MCF 10A (cell line): ENCODE measurements at regions not wholly inside any gene's neighbourhood (a gene's known extent, or its start where the extent isn't known, plus 50 kb on each side); places are given as distances from the start of the nearest gene placed in this dataset.

ENCODE experiments used
- BruUV-seq: library from RNA; stranded (reverse); fragments of 400-500 nt; replicated peaks from 2 replicates; lab custom pipeline; 2021; lab: Mats Ljungman, UMichigan
- CTCF ChIA-PET: fragments of 300-600 bp; sonication (Branson Sonifier 250); formaldehyde crosslinking; extraction: SDS; loops from one replicate; lab custom pipeline; 2021; ENCODE audit warnings: antibody characterized with exemption, inconsistent platforms; lab: Yijun Ruan, JAX
- POLR2A ChIA-PET: fragments of 300-600, 350-650 bp; sonication (Branson Sonifier 250); formaldehyde crosslinking; extraction: SDS; loops from one replicate; lab custom pipeline; 2020; ENCODE audit warnings: antibody characterized with exemption, inconsistent platforms; lab: Yijun Ruan, JAX
- DNase-seq: peaks from one replicate; pipeline ENCODE4 v3.0.0-alpha.2; 2018; ENCODE audit not compliant: unreplicated experiment
- H3K27ac Mint-ChIP-seq: one replicate; pipeline ENCODE4 v1.8.0; 2022; ENCODE audit warnings: mild to moderate bottlenecking, low read depth, mixed read lengths; ENCODE audit not compliant: unreplicated experiment
- H3K27me3 Mint-ChIP-seq: one replicate; pipeline ENCODE4 v1.8.0; 2022; ENCODE audit warnings: mixed read lengths; ENCODE audit not compliant: insufficient read depth, unreplicated experiment
- H3K36me3 Mint-ChIP-seq: one replicate; pipeline ENCODE4 v1.8.0; 2022; ENCODE audit warnings: mild to moderate bottlenecking, moderate library complexity, mixed read lengths; ENCODE audit not compliant: insufficient read depth, unreplicated experiment
- H3K4me1 Mint-ChIP-seq: one replicate; pipeline ENCODE4 v1.8.0; 2022; ENCODE audit warnings: mixed read lengths; ENCODE audit not compliant: insufficient read depth, unreplicated experiment
- H3K4me3 Mint-ChIP-seq: one replicate; pipeline ENCODE4 v1.8.0; 2022; ENCODE audit warnings: mild to moderate bottlenecking, moderate library complexity, mixed read lengths; ENCODE audit not compliant: unreplicated experiment
- H3K9me3 Mint-ChIP-seq: one replicate; pipeline ENCODE4 v1.8.0; 2022; ENCODE audit warnings: mixed read lengths; ENCODE audit not compliant: unreplicated experiment
- CTCF ChIP-seq: fragments of 200-600 bp; IDR thresholded peaks from one replicate; pipeline ENCODE4 v1.8.0; 2022; ENCODE audit warnings: antibody characterized with exemption, mild to moderate bottlenecking; ENCODE audit not compliant: unreplicated experiment
- intact Hi-C: fragments of 100-400 bp; cut with micrococcal nuclease; formaldehyde crosslinking; loops from 2 replicates; pipeline ENCODE4 v1.14.1; 2022

GRCh38 chr7:68334216-68334615 is 1264.1 kb upstream of the AUTS2 start:
- CTCF ChIA-PET: interaction anchor here (0.6 to 0.7 kb wide), 2 partner anchors 153 to 327 kb away, joined by 3 to 4 read pairs; no protein-coding TSS in a partner anchor
- H3K36me3 Mint-ChIP-seq: no peaks in the 10 kb centered on the region
- intact Hi-C loops: no loop called here
- POLR2A ChIA-PET: no interaction called here
- no peaks in the 10 kb centered on the region for H3K27me3 Mint-ChIP-seq
- peaks cover 13% of the 10 kb centered on the region for H3K9me3 Mint-ChIP-seq
- BruUV-seq: no TSS peak
- H3K27ac Mint-ChIP-seq: no peak overlapping the region
- TF ChIP-seq CTCF: no peak
- no peak for DNase-seq
- H3K4me1 Mint-ChIP-seq: no peaks in the 10 kb centered on the region
- no peak overlapping the region for H3K4me3 Mint-ChIP-seq

GRCh38 chr7:68334636-68335272 is 1263.5 kb upstream of the AUTS2 start:
- Mint-ChIP-seq H3K36me3 (no peaks in the 10 kb centered on the region), H3K4me1 (no peaks in the 10 kb centered on the region), H3K27me3 (no peaks in the 10 kb centered on the region), H3K27ac (no peak overlapping the region), H3K4me3 (no peak overlapping the region), H3K9me3 (peaks cover 11% of the 10 kb centered on the region)
- BruUV-seq: no TSS peak
- TF ChIP-seq CTCF: no peak
- intact Hi-C loops: no loop called here
- no peak for DNase-seq
- CTCF ChIA-PET: interaction anchor here (0.6 to 0.7 kb wide), 2 partner anchors 153 to 660 kb away, joined by 3 to 4 read pairs; no protein-coding TSS in a partner anchor
- POLR2A ChIA-PET: no interaction called here

- H3K36me3 Mint-ChIP-seq: no peaks in the 10 kb centered on the region
- no peak for TF ChIP-seq CTCF
- intact Hi-C loops: no loop called here
- ChIA-PET POLR2A (interaction anchor here (0.7 kb wide), 1 partner anchor 902 kb away, joined by 4 read pairs; no protein-coding TSS in a partner anchor), CTCF (interaction anchor here (0.7 kb wide), 1 partner anchor 81 kb away, joined by 3 read pairs; no protein-coding TSS in a partner anchor)
- DNase-seq: no peak
- H3K4me3 Mint-ChIP-seq: no peak overlapping the region
- no peaks in the 10 kb centered on the region for H3K4me1 Mint-ChIP-seq
- peaks cover 25% of the 10 kb centered on the region for H3K9me3 Mint-ChIP-seq
- BruUV-seq: no TSS peak
- H3K27ac Mint-ChIP-seq: no peak overlapping the region
- no peaks in the 10 kb centered on the region for H3K27me3 Mint-ChIP-seq
Measured at GRCh38 chr7:68336594-68336993, 1261.7 kb upstream of the AUTS2 start.

- Mint-ChIP-seq H3K27me3 (no peaks in the 10 kb centered on the region), H3K4me1 (no peaks in the 10 kb centered on the region), H3K9me3 (peaks cover 23% of the 10 kb centered on the region), H3K36me3 (no peaks in the 10 kb centered on the region), H3K4me3 (no peak overlapping the region), H3K27ac (no peak overlapping the region)
- TF ChIP-seq CTCF: no peak
- no TSS peak for BruUV-seq
- intact Hi-C loops: no loop called here
- ChIA-PET POLR2A (no interaction called here), CTCF (no interaction called here)
- no peak for DNase-seq
Measured at GRCh38 chr7:68348401-68348800, 1249.9 kb upstream of the AUTS2 start.
